CD4-positive, CD25-positive, alpha-beta regulatory T cell (primary cell): ENCODE measurements at regions not wholly inside any gene's neighbourhood (a gene's known extent, or its start where the extent isn't known, plus 50 kb on each side); places are given as distances from the start of the nearest gene placed in this dataset.

Source experiments
- ATAC-seq, 2 donors: fragments of 150-1000 bp; cut with Tn5 transposase; one replicate each; pipeline ENCODE4 v1.10.0; 2021; ENCODE audit warnings: low read depth in 2 of 2, moderate number of reproducible peaks in 2 of 2, moderate library complexity in 1 of 2
- DNase-seq, 3 donors: peaks; one replicate each; pipeline versions ENCODE4 v3.0.0 to v3.0.0-alpha.2; 2012 to 2022; ENCODE audit warnings: mixed read lengths in 1 of 3
- H3K27ac ChIP-seq: one replicate; pipeline ENCODE4 v1.7.0; 2013; ENCODE audit warnings: mild to moderate bottlenecking, low read length; ENCODE audit not compliant: insufficient read depth, poor library complexity, severe bottlenecking
- H3K27me3 ChIP-seq: one replicate; pipeline ENCODE4 v1.7.0; 2013; ENCODE audit warnings: low read length; ENCODE audit not compliant: control insufficient read depth, insufficient read depth
- H3K36me3 ChIP-seq: one replicate; pipeline ENCODE4 v1.7.0; 2013; ENCODE audit warnings: mild to moderate bottlenecking, low read length, moderate library complexity; ENCODE audit not compliant: control insufficient read depth, insufficient read depth
- H3K4me1 ChIP-seq: 2 replicates; pipeline ENCODE4 v1.7.0; 2013; ENCODE audit warnings: mild to moderate bottlenecking, low read length; ENCODE audit not compliant: insufficient read depth, control insufficient read depth, poor library complexity, severe bottlenecking
- H3K4me3 ChIP-seq: one replicate; pipeline ENCODE4 v1.7.0; 2013; ENCODE audit warnings: low read depth, mild to moderate bottlenecking, low read length, moderate library complexity
- H3K9me3 ChIP-seq, 2 experiments: 1 replicate in 1 of 2; 2 replicates in 1 of 2; pipeline ENCODE4 v1.7.0; 2013; ENCODE audit warnings: low read length in 2 of 2, mild to moderate bottlenecking in 1 of 2, moderate library complexity in 1 of 2; ENCODE audit not compliant: control insufficient read depth in 2 of 2
- H3K27ac Mint-ChIP-seq, 3 donors: one replicate each; pipeline ENCODE4 v1.8.0; 2020 to 2022; ENCODE audit warnings: mild to moderate bottlenecking in 3 of 3, mixed read lengths in 3 of 3, moderate library complexity in 2 of 3
- H3K27me3 Mint-ChIP-seq: one replicate; pipeline ENCODE4 v1.8.0; 2022; ENCODE audit warnings: mild to moderate bottlenecking, mixed read lengths
- H3K36me3 Mint-ChIP-seq: one replicate; pipeline ENCODE4 v1.8.0; 2020; ENCODE audit warnings: mixed read lengths
- H3K4me1 Mint-ChIP-seq, 4 donors: one replicate each; pipeline ENCODE4 v1.8.0; 2020 to 2022; ENCODE audit warnings: mixed read lengths in 4 of 4, mild to moderate bottlenecking in 1 of 4
- H3K4me3 Mint-ChIP-seq, 4 donors: one replicate each; pipeline ENCODE4 v1.8.0; 2020 to 2022; ENCODE audit warnings: mild to moderate bottlenecking in 4 of 4, mixed read lengths in 4 of 4, moderate library complexity in 3 of 4
- H3K9me3 Mint-ChIP-seq, 7 donors: one replicate each; pipeline ENCODE4 v1.8.0; 2020 to 2022; ENCODE audit warnings: mixed read lengths in 7 of 7, mild to moderate bottlenecking in 3 of 7, moderate library complexity in 2 of 7

DNA sequence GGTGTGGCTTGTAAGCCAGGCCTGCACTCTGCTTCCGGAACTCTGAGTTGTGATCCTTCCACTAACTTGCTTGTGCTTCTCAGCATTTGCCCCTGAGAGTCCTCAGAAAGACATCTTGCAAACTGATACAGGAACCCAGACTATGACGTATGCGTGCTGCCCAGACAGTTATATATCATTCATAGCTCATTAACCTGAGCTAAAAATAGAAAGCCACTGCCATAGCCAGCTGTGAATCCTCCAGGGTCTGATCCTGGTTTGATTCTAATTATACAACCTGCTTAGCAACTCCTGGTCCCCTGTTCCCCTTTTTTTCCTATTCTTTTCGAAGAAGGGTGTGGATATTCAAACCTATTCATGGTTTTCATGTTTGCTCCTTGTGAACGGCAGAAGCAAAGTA is 63.7 kb downstream of the MARCHF4 start:
- Histone ChIP-seq H3K4me1 (no peaks in the 10 kb centered on the region), H3K27me3 (no peaks in the 10 kb centered on the region), H3K4me3 (no peak overlapping the region), H3K9me3 (no peaks in the 10 kb centered on the region), H3K27ac (no peak overlapping the region), H3K36me3 (no peaks in the 10 kb centered on the region)
- no peak for DNase-seq
- Mint-ChIP-seq H3K27ac (no peak overlapping the region), H3K4me3 (no peak overlapping the region), H3K36me3 (no peaks in the 10 kb centered on the region), H3K9me3 (no peaks in the 10 kb centered on the region), H3K27me3 (peaks cover 23% of the 10 kb centered on the region), H3K4me1 (no peaks in the 10 kb centered on the region)
- ATAC-seq = no peak

DNA sequence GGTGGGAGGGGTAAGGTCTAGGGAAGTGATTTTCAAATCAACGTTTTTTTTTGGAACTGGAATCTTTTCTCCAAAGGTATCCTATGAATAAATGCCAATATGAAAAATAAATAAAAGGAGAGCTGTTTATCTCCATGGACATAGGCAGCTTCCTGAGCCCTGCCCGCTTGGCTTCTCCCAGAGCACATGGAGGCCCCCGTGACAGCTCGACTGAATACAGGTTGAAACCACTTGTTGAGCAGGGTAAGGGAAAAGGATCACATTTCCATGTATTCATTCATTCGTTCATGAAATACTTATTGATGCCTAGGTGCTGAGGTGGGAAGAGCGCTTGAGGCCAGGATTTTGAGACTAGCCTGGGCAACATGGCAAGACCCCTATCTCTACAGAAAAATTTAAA is 64.8 kb downstream of the MARCHF4 start:
- no peaks in the 10 kb centered on the region for H3K27me3 ChIP-seq
- no peak overlapping the region for H3K4me3 Mint-ChIP-seq
- no peaks in the 10 kb centered on the region for H3K36me3 Mint-ChIP-seq
- H3K36me3 ChIP-seq = no peaks in the 10 kb centered on the region
- no peak for DNase-seq
- H3K9me3 ChIP-seq = no peaks in the 10 kb centered on the region
- H3K4me1 Mint-ChIP-seq = no peaks in the 10 kb centered on the region
- no peak for ATAC-seq
- H3K9me3 Mint-ChIP-seq = no peaks in the 10 kb centered on the region
- no peaks in the 10 kb centered on the region for H3K4me1 ChIP-seq
- H3K4me3 ChIP-seq = no peak overlapping the region
- no peak overlapping the region for H3K27ac Mint-ChIP-seq
- H3K27me3 Mint-ChIP-seq = peaks cover 20% of the 10 kb centered on the region
- no peak overlapping the region for H3K27ac ChIP-seq

DNA sequence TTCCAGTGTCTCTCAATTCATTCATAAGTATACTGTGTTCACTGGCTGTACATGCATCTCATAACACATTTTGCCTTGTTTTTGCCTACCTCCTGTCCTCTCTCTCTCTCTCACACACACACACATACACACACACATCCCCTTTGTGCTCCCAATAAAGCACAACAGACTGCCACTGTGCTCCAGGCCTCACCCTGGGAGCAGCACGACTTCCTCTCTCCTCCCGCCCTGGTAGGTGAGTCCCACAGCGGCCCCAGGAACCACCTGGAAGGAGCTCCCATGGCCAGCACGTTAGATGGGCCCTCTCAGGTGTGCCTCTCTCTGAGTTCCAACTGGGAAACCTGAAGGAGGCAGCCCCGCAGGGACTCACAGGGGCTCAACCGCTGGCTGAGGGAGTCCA is 65.4 kb downstream of the MARCHF4 start:
- H3K4me3 Mint-ChIP-seq = no peak overlapping the region
- Histone ChIP-seq H3K9me3 (no peaks in the 10 kb centered on the region), H3K27me3 (no peaks in the 10 kb centered on the region), H3K4me3 (no peak overlapping the region), H3K27ac (no peak overlapping the region), H3K36me3 (no peaks in the 10 kb centered on the region), H3K4me1 (no peaks in the 10 kb centered on the region)
- no peak for DNase-seq
- no peak for ATAC-seq
- no peaks in the 10 kb centered on the region for H3K9me3 Mint-ChIP-seq
- H3K36me3 Mint-ChIP-seq = no peaks in the 10 kb centered on the region
- H3K27me3 Mint-ChIP-seq = peaks cover 20% of the 10 kb centered on the region
- H3K4me1 Mint-ChIP-seq = no peaks in the 10 kb centered on the region
- no peak overlapping the region for H3K27ac Mint-ChIP-seq

DNA sequence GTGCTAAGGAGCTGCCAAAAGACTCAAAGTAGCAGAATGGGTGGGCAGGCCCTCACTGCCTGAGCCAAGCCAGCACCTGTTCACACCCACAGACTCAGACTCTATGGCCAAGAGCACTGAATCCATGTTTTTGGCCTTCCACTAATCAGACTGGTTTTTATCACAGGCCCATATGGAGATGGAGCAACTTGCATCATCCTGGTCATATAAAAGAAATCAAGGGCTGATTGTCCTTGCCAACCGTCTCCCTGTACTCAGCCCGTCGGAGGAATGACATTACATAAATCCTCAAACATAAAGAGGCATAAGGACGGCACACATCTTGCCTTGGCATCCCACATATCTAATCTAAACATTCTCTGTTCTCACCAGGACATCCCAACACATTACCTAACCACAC is 66.7 kb downstream of the MARCHF4 start:
- H3K27me3 ChIP-seq = peaks cover 4% of the 10 kb centered on the region
- peaks cover 25% of the 10 kb centered on the region for H3K27me3 Mint-ChIP-seq
- H3K9me3 Mint-ChIP-seq = no peaks in the 10 kb centered on the region
- H3K4me1 ChIP-seq = no peaks in the 10 kb centered on the region
- DNase-seq = no peak
- no peak overlapping the region for H3K4me3 ChIP-seq
- H3K36me3 ChIP-seq = no peaks in the 10 kb centered on the region
- H3K27ac ChIP-seq = no peak overlapping the region
- no peaks in the 10 kb centered on the region for H3K4me1 Mint-ChIP-seq
- H3K27ac Mint-ChIP-seq = no peak overlapping the region
- no peak overlapping the region for H3K4me3 Mint-ChIP-seq
- H3K36me3 Mint-ChIP-seq = no peaks in the 10 kb centered on the region
- ATAC-seq = no peak
- H3K9me3 ChIP-seq = no peaks in the 10 kb centered on the region

DNA sequence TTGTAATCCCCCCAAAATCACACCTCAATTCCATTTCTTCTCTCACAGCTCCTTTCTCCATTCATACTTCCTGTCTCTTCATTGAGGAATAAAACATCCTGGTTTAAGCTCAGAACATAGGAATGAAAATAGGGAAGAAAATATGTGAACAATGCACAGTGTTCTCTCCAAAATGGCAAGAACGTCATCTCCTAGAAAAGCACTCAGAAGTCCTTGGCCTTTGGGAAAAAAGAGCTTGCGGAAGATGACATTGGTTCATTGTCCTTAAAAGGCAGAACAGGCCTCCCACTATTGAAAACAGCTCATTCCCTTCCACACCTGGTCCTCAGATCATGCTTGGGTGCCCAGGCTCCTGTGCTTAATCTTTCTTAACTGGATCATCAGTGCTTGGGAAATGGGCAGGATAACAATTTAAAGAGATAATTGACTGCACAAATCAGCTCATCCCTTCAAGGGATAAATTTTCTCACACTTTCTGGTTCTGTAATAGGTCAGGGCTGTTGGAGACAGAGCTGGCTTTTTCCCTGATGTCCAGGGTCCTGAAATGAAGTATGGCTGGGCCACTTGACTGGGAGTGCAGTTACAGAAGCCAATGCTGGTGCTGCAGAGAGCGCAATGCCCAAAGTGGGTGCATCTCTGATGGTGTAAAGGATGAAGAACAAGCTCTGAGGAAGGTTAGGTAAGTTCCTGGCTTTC is 69.2 kb downstream of the MARCHF4 start:
- no peak overlapping the region for H3K27ac ChIP-seq
- DNase-seq = no peak
- H3K36me3 Mint-ChIP-seq = no peaks in the 10 kb centered on the region

DNA sequence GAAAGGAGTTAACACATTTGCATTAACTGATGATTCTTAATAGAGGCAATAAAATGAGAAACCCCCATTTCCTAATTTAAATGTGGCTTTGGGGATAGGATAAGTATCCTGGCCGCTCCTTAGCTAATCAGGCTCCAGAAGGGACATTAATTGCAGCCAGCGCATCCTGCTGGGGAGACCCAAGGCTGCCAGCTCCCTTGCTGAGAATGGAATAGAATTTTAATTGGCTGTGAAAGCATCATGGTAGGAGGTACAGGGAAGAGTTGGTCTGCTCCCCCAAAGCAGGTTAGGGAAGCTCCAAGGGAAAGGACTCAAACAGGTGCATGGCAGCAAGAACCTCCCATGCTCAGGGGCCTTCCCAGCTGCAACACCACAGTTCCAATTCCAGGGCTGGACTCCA is 71.4 kb downstream of the MARCHF4 start:
- peaks cover 4% of the 10 kb centered on the region for H3K27me3 ChIP-seq
- no peaks in the 10 kb centered on the region for H3K9me3 Mint-ChIP-seq
- no peaks in the 10 kb centered on the region for H3K4me1 ChIP-seq
- no peak for ATAC-seq
- H3K4me3 Mint-ChIP-seq = no peak overlapping the region
- no peaks in the 10 kb centered on the region for H3K36me3 Mint-ChIP-seq
- H3K27ac Mint-ChIP-seq = no peak overlapping the region
- no peak overlapping the region for H3K27ac ChIP-seq
- H3K4me3 ChIP-seq = no peak overlapping the region
- H3K36me3 ChIP-seq = no peaks in the 10 kb centered on the region
- no peaks in the 10 kb centered on the region for H3K9me3 ChIP-seq
- peaks cover 0 to 4% (median 2%) of the 10 kb centered on the region in 4 donors for H3K4me1 Mint-ChIP-seq
- peaks cover 6% of the 10 kb centered on the region for H3K27me3 Mint-ChIP-seq
- no peak for DNase-seq

More for the DNA sequence above, 69.2 kb downstream of the MARCHF4 start:
- Mint-ChIP-seq H3K4me1 (no peaks in the 10 kb centered on the region), H3K27ac (no peak overlapping the region), H3K27me3 (peaks cover 7% of the 10 kb centered on the region), H3K4me3 (no peak overlapping the region), H3K9me3 (no peaks in the 10 kb centered on the region)
- no peak overlapping the region for H3K4me3 ChIP-seq
- H3K36me3 ChIP-seq = no peaks in the 10 kb centered on the region
- no peaks in the 10 kb centered on the region for H3K9me3 ChIP-seq
- no peaks in the 10 kb centered on the region for H3K4me1 ChIP-seq
- H3K27me3 ChIP-seq = peaks cover 4% of the 10 kb centered on the region
- ATAC-seq = no peak

DNA sequence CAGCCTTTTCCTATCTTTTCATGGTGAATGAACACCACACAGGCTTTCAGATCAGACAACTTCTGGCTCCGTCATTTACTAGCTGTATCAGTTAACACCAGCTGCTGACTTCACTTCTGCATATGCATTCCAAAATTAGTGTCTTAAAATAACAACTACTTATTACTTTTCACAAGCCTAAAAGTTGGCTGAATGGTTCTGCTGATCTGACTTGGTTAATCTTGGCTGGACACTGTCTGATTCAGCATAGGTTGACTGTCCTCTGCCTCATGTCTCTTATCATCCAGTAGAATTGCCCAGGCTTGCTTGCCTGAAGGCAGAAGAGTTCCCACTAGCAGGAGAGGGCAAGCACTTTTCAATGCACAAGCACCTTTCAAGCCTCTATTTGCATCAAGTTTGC is 72.7 kb downstream of the MARCHF4 start:
- no peak for DNase-seq
- H3K4me1 Mint-ChIP-seq = peaks cover 0 to 4% (median 2%) of the 10 kb centered on the region in 4 donors

DNA sequence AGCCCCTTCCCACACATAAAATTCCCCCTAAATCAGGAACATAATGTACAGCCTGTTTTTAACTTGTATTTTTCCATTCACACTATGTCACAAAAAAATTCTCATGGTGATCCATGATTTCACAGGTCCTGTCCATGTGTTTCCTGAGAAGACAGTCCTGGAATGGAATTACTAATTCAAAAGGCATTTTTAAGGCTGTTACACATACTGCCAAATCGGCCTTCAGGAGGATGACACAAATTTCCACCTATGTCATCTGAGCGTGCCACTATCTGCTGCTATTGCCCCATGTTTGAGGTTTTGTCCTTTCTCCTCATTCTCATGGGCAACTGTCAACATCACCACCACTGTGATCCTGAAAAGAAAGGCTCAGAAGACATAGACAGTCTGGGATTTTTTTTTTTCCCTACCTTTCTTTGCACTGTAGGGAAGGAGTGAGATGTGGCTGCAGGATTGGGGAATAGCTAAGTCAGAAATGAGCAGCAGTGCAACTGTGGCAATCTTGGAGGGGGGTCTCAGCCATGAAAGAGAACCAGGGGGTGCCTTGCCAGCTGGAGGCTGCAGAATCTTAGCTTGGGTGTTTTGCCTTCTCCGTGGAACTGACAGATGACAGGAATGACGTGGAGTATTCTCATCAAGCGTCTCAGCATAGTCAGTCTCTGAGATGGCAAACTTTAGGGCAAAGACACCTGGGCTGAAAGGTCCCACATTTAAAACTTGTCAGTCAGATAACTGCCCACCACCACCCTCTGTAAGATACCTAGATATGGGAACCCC is 73.4 kb downstream of the MARCHF4 start:
- no peak overlapping the region for H3K27ac ChIP-seq
- no peaks in the 10 kb centered on the region for H3K9me3 Mint-ChIP-seq
- H3K36me3 Mint-ChIP-seq = no peaks in the 10 kb centered on the region
- peaks cover 0 to 4% (median 2%) of the 10 kb centered on the region in 4 donors for H3K4me1 Mint-ChIP-seq
- H3K4me3 Mint-ChIP-seq = no peak overlapping the region
- peaks cover 4% of the 10 kb centered on the region for H3K27me3 ChIP-seq
- no peak for DNase-seq
- no peak for ATAC-seq
- no peak overlapping the region for H3K27ac Mint-ChIP-seq
- H3K9me3 ChIP-seq = no peaks in the 10 kb centered on the region
- no peaks in the 10 kb centered on the region for H3K4me1 ChIP-seq
- no peak overlapping the region for H3K4me3 ChIP-seq
- H3K36me3 ChIP-seq = no peaks in the 10 kb centered on the region
- peaks cover 6% of the 10 kb centered on the region for H3K27me3 Mint-ChIP-seq

More for the DNA sequence above, 72.7 kb downstream of the MARCHF4 start:
- no peaks in the 10 kb centered on the region for H3K36me3 Mint-ChIP-seq
- H3K4me3 ChIP-seq = no peak overlapping the region
- peaks cover 6% of the 10 kb centered on the region for H3K27me3 Mint-ChIP-seq
- no peaks in the 10 kb centered on the region for H3K36me3 ChIP-seq
- H3K9me3 ChIP-seq = no peaks in the 10 kb centered on the region
- peaks cover 4% of the 10 kb centered on the region for H3K27me3 ChIP-seq
- no peak overlapping the region for H3K27ac ChIP-seq
- no peaks in the 10 kb centered on the region for H3K9me3 Mint-ChIP-seq
- no peak overlapping the region for H3K27ac Mint-ChIP-seq
- H3K4me3 Mint-ChIP-seq = no peak overlapping the region
- ATAC-seq = no peak
- no peaks in the 10 kb centered on the region for H3K4me1 ChIP-seq
